HUES48 (cell line): ENCODE measurements at regions not wholly inside any gene's neighbourhood (a gene's known extent, or its start where the extent isn't known, plus 50 kb on each side); places are given as distances from the start of the nearest gene placed in this dataset.

ENCODE experiments used
- H3K27ac ChIP-seq: one replicate; pipeline ENCODE4 v1.7.0; 2013; ENCODE audit warnings: low read depth, low read length, inconsistent platforms
- H3K27me3 ChIP-seq: 2 replicates; pipeline ENCODE4 v1.6.1; 2013; ENCODE audit warnings: mild to moderate bottlenecking, low read length; ENCODE audit not compliant: control insufficient read depth, insufficient read depth
- H3K36me3 ChIP-seq: 2 replicates; pipeline ENCODE4 v1.6.1; 2013; ENCODE audit warnings: low read length; ENCODE audit not compliant: control insufficient read depth, insufficient read depth
- H3K4me1 ChIP-seq: 2 replicates; pipeline ENCODE4 v1.6.1; 2013; ENCODE audit warnings: mild to moderate bottlenecking, low read length; ENCODE audit not compliant: control insufficient read depth, insufficient read depth
- H3K4me3 ChIP-seq: 2 replicates; pipeline ENCODE4 v1.5.1; 2013; ENCODE audit warnings: mild to moderate bottlenecking, low read depth, low read length
- H3K9ac ChIP-seq: 2 replicates; pipeline ENCODE4 v1.6.1; 2013; ENCODE audit warnings: mild to moderate bottlenecking, low read depth, low read length, moderate library complexity
- H3K9me3 ChIP-seq: 2 replicates; pipeline ENCODE4 v1.6.1; 2013; ENCODE audit warnings: low read length; ENCODE audit not compliant: control insufficient read depth, insufficient read depth

GRCh38 chr13:112248406-112248760, 127.8 kb upstream of the SPACA7 start:
- no peaks in the 10 kb centered on the region for H3K9me3 ChIP-seq
- no peak overlapping the region for H3K27ac ChIP-seq
- H3K27me3 ChIP-seq: no peaks in the 10 kb centered on the region
- H3K36me3 ChIP-seq: no peaks in the 10 kb centered on the region
- H3K9ac ChIP-seq: no peak overlapping the region
- H3K4me3 ChIP-seq: no peak overlapping the region
- H3K4me1 ChIP-seq: peaks cover 4% of the 10 kb centered on the region; the same call in 1 of the 2 replicates

- no peak overlapping the region for H3K27ac ChIP-seq
- H3K4me3 ChIP-seq: no peak overlapping the region
- H3K4me1 ChIP-seq: peaks cover 4% of the 10 kb centered on the region; the same call in 1 of the 2 replicates
- no peaks in the 10 kb centered on the region for H3K27me3 ChIP-seq
- no peak overlapping the region for H3K9ac ChIP-seq
- no peaks in the 10 kb centered on the region for H3K36me3 ChIP-seq
- H3K9me3 ChIP-seq: no peaks in the 10 kb centered on the region
These were observed 127.1 kb upstream of the SPACA7 start for GRCh38 chr13:112248862-112249592.

GRCh38 chr13:112249644-112250610, 126.2 kb upstream of the SPACA7 start:
- no peak overlapping the region for H3K27ac ChIP-seq
- H3K4me1 ChIP-seq: peaks cover 4% of the 10 kb centered on the region; the same call in 1 of the 2 replicates
- no peaks in the 10 kb centered on the region for H3K36me3 ChIP-seq
- no peak overlapping the region for H3K4me3 ChIP-seq
- H3K9ac ChIP-seq: no peak overlapping the region
- no peaks in the 10 kb centered on the region for H3K9me3 ChIP-seq
- H3K27me3 ChIP-seq: no peaks in the 10 kb centered on the region

- no peak overlapping the region for H3K27ac ChIP-seq
- H3K9me3 ChIP-seq: no peaks in the 10 kb centered on the region
- no peaks in the 10 kb centered on the region for H3K27me3 ChIP-seq
- no peak overlapping the region for H3K4me3 ChIP-seq
- no peak overlapping the region for H3K9ac ChIP-seq
- peaks cover 4% of the 10 kb centered on the region; the same call in 1 of the 2 replicates for H3K4me1 ChIP-seq
- no peaks in the 10 kb centered on the region for H3K36me3 ChIP-seq
These were observed 125.2 kb upstream of the SPACA7 start for GRCh38 chr13:112250788-112251445.

GRCh38 chr13:112251930-112252585, 124.1 kb upstream of the SPACA7 start:
- H3K36me3 ChIP-seq: no peaks in the 10 kb centered on the region
- H3K9me3 ChIP-seq: no peaks in the 10 kb centered on the region
- H3K4me1 ChIP-seq: peaks cover 4% of the 10 kb centered on the region; the same call in 1 of the 2 replicates
- no peak overlapping the region for H3K4me3 ChIP-seq
- no peaks in the 10 kb centered on the region for H3K27me3 ChIP-seq
- H3K27ac ChIP-seq: no peak overlapping the region
- H3K9ac ChIP-seq: no peak overlapping the region

GRCh38 chr13:112252804-112253590, 123.2 kb upstream of the SPACA7 start:
- no peaks in the 10 kb centered on the region for H3K9me3 ChIP-seq
- no peak overlapping the region for H3K9ac ChIP-seq
- no peak overlapping the region for H3K4me3 ChIP-seq
- H3K27ac ChIP-seq: no peak overlapping the region
- H3K36me3 ChIP-seq: no peaks in the 10 kb centered on the region
- no peaks in the 10 kb centered on the region for H3K27me3 ChIP-seq
- H3K4me1 ChIP-seq: peaks cover under 1% of the 10 kb centered on the region; the same call in 1 of the 2 replicates

GRCh38 chr13:112253631-112254030, 122.5 kb upstream of the SPACA7 start:
- no peak overlapping the region for H3K27ac ChIP-seq
- no peaks in the 10 kb centered on the region for H3K4me1 ChIP-seq
- H3K27me3 ChIP-seq: no peaks in the 10 kb centered on the region
- H3K9me3 ChIP-seq: no peaks in the 10 kb centered on the region
- no peaks in the 10 kb centered on the region for H3K36me3 ChIP-seq
- no peak overlapping the region for H3K9ac ChIP-seq
- no peak overlapping the region for H3K4me3 ChIP-seq

- no peak overlapping the region for H3K4me3 ChIP-seq
- H3K36me3 ChIP-seq: no peaks in the 10 kb centered on the region
- no peaks in the 10 kb centered on the region for H3K9me3 ChIP-seq
- no peak overlapping the region for H3K9ac ChIP-seq
- no peak overlapping the region for H3K27ac ChIP-seq
- H3K4me1 ChIP-seq: no peaks in the 10 kb centered on the region
- no peaks in the 10 kb centered on the region for H3K27me3 ChIP-seq
These were observed 121.9 kb upstream of the SPACA7 start for GRCh38 chr13:112254061-112254818.

GRCh38 chr13:112254900-112255299, 121.3 kb upstream of the SPACA7 start:
- H3K27ac ChIP-seq: no peak overlapping the region
- no peaks in the 10 kb centered on the region for H3K36me3 ChIP-seq
- H3K4me1 ChIP-seq: no peaks in the 10 kb centered on the region
- H3K4me3 ChIP-seq: no peak overlapping the region
- H3K9me3 ChIP-seq: no peaks in the 10 kb centered on the region
- no peaks in the 10 kb centered on the region for H3K27me3 ChIP-seq
- H3K9ac ChIP-seq: no peak overlapping the region
